ENCODE measurements at regions not wholly inside any gene's neighbourhood (a gene's known extent, or its start where the extent isn't known, plus 50 kb on each side); places are given as distances from the start of the nearest gene placed in this dataset.

DNA sequence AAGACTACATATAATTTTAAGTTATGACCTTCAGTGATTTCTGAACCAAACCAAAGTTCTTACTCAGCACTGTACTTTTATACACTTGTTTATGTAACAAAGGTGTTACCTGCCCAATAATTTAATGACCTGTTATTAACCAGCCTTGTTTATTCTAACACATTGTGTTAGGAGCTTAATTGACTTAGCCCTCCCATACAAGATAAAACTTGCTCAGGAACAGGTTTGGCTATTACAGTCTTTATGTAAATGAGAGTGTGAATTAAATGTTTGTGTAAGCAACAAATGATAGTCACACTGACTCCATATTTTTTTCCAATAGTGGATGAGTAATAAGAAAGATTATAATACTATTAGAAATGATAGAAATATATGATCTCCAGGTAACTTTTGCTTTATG is 51.8 kb upstream of the MYCBP2 start:
- no peak for DNase-seq

DNA sequence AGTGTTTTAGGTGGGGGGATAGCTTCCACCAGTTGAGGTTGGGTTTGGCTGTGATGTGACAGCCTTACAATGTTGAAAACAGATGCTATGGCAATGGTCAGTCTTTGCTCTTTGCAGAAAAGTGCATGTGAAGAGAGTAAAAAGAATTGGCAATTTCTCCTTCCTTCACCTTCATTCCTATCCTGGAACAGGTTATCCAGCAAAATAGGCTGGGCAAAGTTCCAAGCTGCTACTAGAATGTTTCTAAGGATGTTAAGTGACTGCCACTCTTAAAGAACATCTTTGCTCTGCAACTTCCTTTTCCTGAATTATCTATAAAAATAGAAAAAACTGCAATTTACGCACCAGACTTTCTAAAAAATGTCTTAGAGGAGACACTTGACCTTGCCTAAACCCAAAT is 50.1 kb upstream of the MYCBP2 start:
- DNase-seq = no peak
